Suprapubic skin (tissue), 4 donors: ENCODE measurements at regions not wholly inside any gene's neighbourhood (a gene's known extent, or its start where the extent isn't known, plus 50 kb on each side); places are given as distances from the start of the nearest gene placed in this dataset.

ENCODE experiments used
- DNase-seq, 2 donors: peaks; one replicate each; pipeline ENCODE4 v3.0.0-alpha.2; 2019; ENCODE audit warnings: low spot score in 2 of 2
- H3K27ac ChIP-seq: fragments of 200-600 bp; sonication (generic); one replicate; pipeline ENCODE4 v1.5.1; 2019
- H3K27me3 ChIP-seq: fragments of 200-600 bp; sonication (generic); one replicate; pipeline ENCODE4 v1.5.1; 2019
- H3K36me3 ChIP-seq: fragments of 200-600 bp; sonication (generic); one replicate; pipeline ENCODE4 v1.5.1; 2019
- H3K4me1 ChIP-seq: fragments of 200-600 bp; sonication (generic); one replicate; pipeline ENCODE4 v1.5.1; 2019
- H3K4me3 ChIP-seq: fragments of 200-600 bp; sonication (generic); one replicate; pipeline ENCODE4 v1.5.1; 2019; ENCODE audit warnings: mild to moderate bottlenecking
- H3K9me3 ChIP-seq: fragments of 200-600 bp; sonication (generic); one replicate; pipeline ENCODE4 v1.5.1; 2019
- CTCF ChIP-seq, 2 donors: fragments of 200-600 bp in 1 of 2; fragments of 450-650 bp in 1 of 2; sonication (generic) in 1 of 2; IDR thresholded peaks; one replicate each; pipeline ENCODE4 v1.5.1; 2016 to 2019; ENCODE audit warnings: antibody characterized with exemption in 2 of 2, mild to moderate bottlenecking in 1 of 2, moderate library complexity in 1 of 2
- EP300 ChIP-seq: sonication (generic); formaldehyde crosslinking; IDR thresholded peaks from one replicate; pipeline ENCODE4 v1.6.1; 2017; ENCODE audit warnings: antibody characterized with exemption
- POLR2A ChIP-seq, 2 donors: fragments of 450-650 bp; IDR thresholded peaks; one replicate each; pipeline ENCODE4 v1.6.1; 2017; ENCODE audit warnings: antibody characterized with exemption in 2 of 2, mild to moderate bottlenecking in 2 of 2, moderate library complexity in 2 of 2
- POLR2AphosphoS5 ChIP-seq, 3 donors: sonication (generic); formaldehyde crosslinking; IDR thresholded peaks; one replicate each; pipeline ENCODE4 v1.6.1; 2017; ENCODE audit warnings: antibody characterized with exemption in 3 of 3
- WGBS: methylation state at CpG from one replicate; pipeline ENCODE4 v1.1.5; 2018; 5-methylcytosine and 5-hydroxymethylcytosine counted together

GRCh38 chr3:106943071-106943470, 434.2 kb upstream of the CCDC54 start:
- Histone ChIP-seq H3K4me1 (no peaks in the 10 kb centered on the region), H3K27me3 (no peaks in the 10 kb centered on the region), H3K27ac (no peak overlapping the region), H3K9me3 (no peaks in the 10 kb centered on the region), H3K36me3 (no peaks in the 10 kb centered on the region), H3K4me3 (no peak overlapping the region)
- DNase-seq = no peak
- TF ChIP-seq CTCF (IDR thresholded peaks at IDR 0.05) = no peak

GRCh38 chr3:106945435-106945834, 431.8 kb upstream of the CCDC54 start:
- Histone ChIP-seq H3K27ac (no peak overlapping the region), H3K9me3 (no peaks in the 10 kb centered on the region), H3K27me3 (no peaks in the 10 kb centered on the region), H3K4me1 (no peaks in the 10 kb centered on the region), H3K4me3 (no peak overlapping the region), H3K36me3 (no peaks in the 10 kb centered on the region)
- TF ChIP-seq CTCF (IDR thresholded peaks at IDR 0.05) (no peak), POLR2A (IDR thresholded peaks at IDR 0.05) (no peak), POLR2AphosphoS5 (IDR thresholded peaks at IDR 0.05) (no peak), EP300 (no peak)
- DNase-seq = no peak
- WGBS = 75% methylated on average over 6 of the region's 6 CpGs

- H3K27me3 ChIP-seq = no peaks in the 10 kb centered on the region
- no peaks in the 10 kb centered on the region for H3K9me3 ChIP-seq
- no peak overlapping the region for H3K27ac ChIP-seq
- TF ChIP-seq POLR2AphosphoS5 (IDR thresholded peaks at IDR 0.05) = no peak
- no peak for TF ChIP-seq POLR2A (IDR thresholded peaks at IDR 0.05)
- no peak for TF ChIP-seq CTCF (IDR thresholded peaks at IDR 0.05)
- TF ChIP-seq EP300 = no peak
- DNase-seq = no peak
- no peak overlapping the region for H3K4me3 ChIP-seq
- no peaks in the 10 kb centered on the region for H3K36me3 ChIP-seq
- H3K4me1 ChIP-seq = no peaks in the 10 kb centered on the region
- 37% methylated on average over 3 of the region's 3 CpGs for WGBS
Measured at GRCh38 chr3:106946866-106947265, 430.4 kb upstream of the CCDC54 start.

- no peaks in the 10 kb centered on the region for H3K27me3 ChIP-seq
- no peaks in the 10 kb centered on the region for H3K36me3 ChIP-seq
- DNase-seq = no peak
- H3K4me1 ChIP-seq = no peaks in the 10 kb centered on the region
- 68% methylated on average over 3 of the region's 3 CpGs for WGBS
- TF ChIP-seq CTCF (IDR thresholded peaks at IDR 0.05) (no peak), POLR2A (IDR thresholded peaks at IDR 0.05) (no peak), POLR2AphosphoS5 (IDR thresholded peaks at IDR 0.05) (no peak), EP300 (no peak)
- H3K27ac ChIP-seq = no peak overlapping the region
- no peaks in the 10 kb centered on the region for H3K9me3 ChIP-seq
- H3K4me3 ChIP-seq = no peak overlapping the region
Measured at GRCh38 chr3:106957029-106957428, 420.2 kb upstream of the CCDC54 start.

GRCh38 chr3:106962993-106963392, 414.2 kb upstream of the CCDC54 start:
- no peak for DNase-seq
- Histone ChIP-seq H3K4me3 (no peak overlapping the region), H3K4me1 (no peaks in the 10 kb centered on the region), H3K9me3 (no peaks in the 10 kb centered on the region), H3K27me3 (no peaks in the 10 kb centered on the region), H3K36me3 (no peaks in the 10 kb centered on the region), H3K27ac (no peak overlapping the region)
- no peak for TF ChIP-seq POLR2A (IDR thresholded peaks at IDR 0.05)
- no peak for TF ChIP-seq CTCF (IDR thresholded peaks at IDR 0.05)
- no peak for TF ChIP-seq POLR2AphosphoS5 (IDR thresholded peaks at IDR 0.05)
- TF ChIP-seq EP300 = no peak
- WGBS = 42% methylated on average over 1 of the region's 1 CpG
